Left ventricle myocardium inferior (tissue), 1 donor: ENCODE measurements at regions not wholly inside any gene's neighbourhood (a gene's known extent, or its start where the extent isn't known, plus 50 kb on each side); places are given as distances from the start of the nearest gene placed in this dataset.
A peak's percentile ranks its signal among the peaks of the same experiment; 100 is the strongest.

ENCODE experiments used
- DNase-seq: peaks from one replicate; pipeline ENCODE4 v3.0.0-alpha.2; 2020
- H3K27ac ChIP-seq: fragments of 200-600 bp; replicated peaks from 2 replicates; pipeline ENCODE4 v1.8.0; 2021
- H3K27me3 ChIP-seq: fragments of 200-600 bp; 2 replicates; pipeline ENCODE4 v1.8.0; 2021; ENCODE audit warnings: low read depth
- H3K36me3 ChIP-seq: fragments of 200-600 bp; 2 replicates; pipeline ENCODE4 v1.8.0; 2021
- H3K4me1 ChIP-seq: fragments of 200-600 bp; 2 replicates; pipeline ENCODE4 v1.8.0; 2021
- H3K4me3 ChIP-seq: fragments of 200-600 bp; 2 replicates; pipeline ENCODE4 v1.8.0; 2021; ENCODE audit warnings: mild to moderate bottlenecking, moderate library complexity
- H3K9me3 ChIP-seq: fragments of 200-600 bp; replicated peaks from 2 replicates; pipeline ENCODE4 v1.8.0; 2021
- intact Hi-C: fragments of 100-400 bp; cut with micrococcal nuclease; formaldehyde crosslinking; loops from one replicate; pipeline ENCODE4 v1.11.0; 2022
- TF ChIP-seq, protein P1 (sequence below): fragments of 200-600 bp; IDR thresholded peaks from 2 replicates; pipeline ENCODE4 v1.8.0; 2021; ENCODE audit warnings: antibody characterized with exemption, mild to moderate bottlenecking, borderline replicate concordance
- donor health status: DM: no; HTN: yes; CAD: no; lungs with severe emphysema.

DNA sequence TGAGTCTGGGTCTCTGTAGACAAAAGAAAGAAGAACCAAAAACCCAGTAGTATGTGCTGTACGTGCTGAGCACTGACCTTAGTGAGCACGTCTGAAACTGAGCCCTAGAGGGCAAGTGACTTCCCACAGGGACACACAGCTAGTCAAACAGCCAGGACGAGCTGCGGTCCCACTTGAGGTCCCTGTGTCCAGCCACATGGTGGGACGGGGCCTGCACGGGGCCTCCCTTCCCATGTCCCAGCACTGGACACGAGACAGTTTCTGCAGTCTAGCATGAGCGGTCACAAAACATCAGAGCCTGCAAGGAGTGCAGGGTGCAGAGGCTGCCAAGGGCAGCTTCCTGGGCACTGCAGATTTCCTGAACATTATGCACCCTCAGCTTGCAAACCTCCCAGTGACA lies 121.6 kb downstream of the NCOR2 start:
- Histone ChIP-seq H3K4me3 (no peak overlapping the region), H3K4me1 (peaks cover 29% of the 10 kb centered on the region), H3K27me3 (no peaks in the 10 kb centered on the region), H3K36me3 (peaks cover 65% of the 10 kb centered on the region), H3K9me3 (no peaks in the 10 kb centered on the region), H3K27ac (no peak overlapping the region)
- intact Hi-C loops, result no loop called here
- TF ChIP-seq, protein P1, sequence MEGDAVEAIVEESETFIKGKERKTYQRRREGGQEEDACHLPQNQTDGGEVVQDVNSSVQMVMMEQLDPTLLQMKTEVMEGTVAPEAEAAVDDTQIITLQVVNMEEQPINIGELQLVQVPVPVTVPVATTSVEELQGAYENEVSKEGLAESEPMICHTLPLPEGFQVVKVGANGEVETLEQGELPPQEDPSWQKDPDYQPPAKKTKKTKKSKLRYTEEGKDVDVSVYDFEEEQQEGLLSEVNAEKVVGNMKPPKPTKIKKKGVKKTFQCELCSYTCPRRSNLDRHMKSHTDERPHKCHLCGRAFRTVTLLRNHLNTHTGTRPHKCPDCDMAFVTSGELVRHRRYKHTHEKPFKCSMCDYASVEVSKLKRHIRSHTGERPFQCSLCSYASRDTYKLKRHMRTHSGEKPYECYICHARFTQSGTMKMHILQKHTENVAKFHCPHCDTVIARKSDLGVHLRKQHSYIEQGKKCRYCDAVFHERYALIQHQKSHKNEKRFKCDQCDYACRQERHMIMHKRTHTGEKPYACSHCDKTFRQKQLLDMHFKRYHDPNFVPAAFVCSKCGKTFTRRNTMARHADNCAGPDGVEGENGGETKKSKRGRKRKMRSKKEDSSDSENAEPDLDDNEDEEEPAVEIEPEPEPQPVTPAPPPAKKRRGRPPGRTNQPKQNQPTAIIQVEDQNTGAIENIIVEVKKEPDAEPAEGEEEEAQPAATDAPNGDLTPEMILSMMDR, result no peak
- no peak for DNase-seq

DNA sequence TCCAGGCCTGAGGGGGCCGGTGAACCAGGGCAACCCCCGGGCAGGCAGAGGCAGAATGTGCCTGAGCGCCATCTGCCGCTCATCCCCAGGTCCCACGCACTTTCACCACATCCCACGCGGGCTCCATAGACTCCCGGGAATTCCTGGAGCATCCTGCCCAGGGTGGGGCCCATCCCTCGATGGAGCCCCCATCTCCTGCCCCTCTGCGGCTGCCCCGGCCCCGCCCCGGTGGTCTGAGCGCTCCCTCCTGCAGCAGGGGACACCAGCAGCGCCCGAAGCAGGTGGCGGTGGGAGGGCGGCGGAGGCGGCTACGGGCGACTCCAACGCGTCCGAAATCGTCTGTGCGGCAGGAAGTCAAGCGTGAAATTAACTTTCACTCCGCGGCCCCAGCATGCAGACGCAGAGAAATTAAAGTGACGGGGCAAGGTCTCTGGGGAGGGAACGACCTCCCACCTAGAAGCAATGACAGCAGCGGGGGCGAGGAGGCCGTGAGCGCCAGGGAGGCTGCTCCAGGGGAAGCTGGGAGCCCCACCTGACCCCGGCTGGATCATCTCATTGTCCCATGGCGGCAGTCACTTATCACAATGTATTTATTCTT lies 122.2 kb downstream of the NCOR2 start:
- H3K36me3 ChIP-seq, result peaks cover 65% of the 10 kb centered on the region
- DNase-seq, result peak; percentile 13
- H3K27ac ChIP-seq, result no peak overlapping the region
- intact Hi-C loops, result no loop called here
- TF ChIP-seq, protein P1, result no peak
- H3K9me3 ChIP-seq, result no peaks in the 10 kb centered on the region
- no peak overlapping the region for H3K4me3 ChIP-seq
- H3K4me1 ChIP-seq, result peaks cover 33% of the 10 kb centered on the region
- H3K27me3 ChIP-seq, result no peaks in the 10 kb centered on the region

DNA sequence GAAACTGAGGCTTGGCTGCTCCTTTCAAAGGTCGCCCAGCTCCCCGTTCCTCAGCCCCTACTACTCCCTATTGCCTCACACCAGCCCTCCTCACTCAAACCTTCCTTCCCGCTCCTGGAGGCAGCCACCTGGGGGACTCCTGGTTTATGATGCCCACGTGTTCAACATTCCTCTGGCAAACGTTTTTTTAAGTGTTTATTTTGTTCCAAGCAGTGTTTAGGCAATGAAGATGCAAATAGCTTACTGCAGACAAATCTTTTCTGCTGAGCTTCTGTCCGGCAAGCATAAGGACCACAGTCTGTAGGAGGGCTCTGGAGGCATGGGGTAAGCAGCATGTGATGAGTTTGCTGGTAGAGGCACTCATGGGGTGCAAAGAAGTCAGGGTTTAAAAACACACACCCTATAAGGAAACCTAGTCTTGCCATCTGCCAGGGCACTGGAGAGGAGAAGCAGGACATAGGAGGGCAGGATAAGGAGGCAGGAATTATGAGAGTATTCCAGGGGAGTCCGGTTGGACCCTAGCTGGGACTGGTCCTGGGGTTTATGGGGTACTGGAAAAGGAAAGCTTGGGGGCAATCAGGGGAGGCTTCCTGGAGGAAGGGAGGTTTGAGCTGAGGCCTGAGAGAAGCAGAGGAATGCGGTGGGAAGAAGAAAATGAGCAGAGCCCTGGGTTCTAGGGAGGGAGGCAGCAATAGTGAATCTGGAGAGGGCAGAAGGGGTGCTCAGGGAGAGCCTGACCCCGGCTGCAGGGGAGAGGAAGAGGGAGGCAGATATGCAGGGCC lies 123.3 kb downstream of the NCOR2 start:
- H3K36me3 ChIP-seq, result peaks cover 58% of the 10 kb centered on the region
- H3K4me3 ChIP-seq, result no peak overlapping the region
- DNase-seq, result no peak
- H3K4me1 ChIP-seq, result peaks cover 43% of the 10 kb centered on the region
- H3K27ac ChIP-seq, result no peak overlapping the region
- intact Hi-C loops, result no loop called here
- TF ChIP-seq, protein P1, result no peak
- H3K27me3 ChIP-seq, result no peaks in the 10 kb centered on the region
- no peaks in the 10 kb centered on the region for H3K9me3 ChIP-seq

DNA sequence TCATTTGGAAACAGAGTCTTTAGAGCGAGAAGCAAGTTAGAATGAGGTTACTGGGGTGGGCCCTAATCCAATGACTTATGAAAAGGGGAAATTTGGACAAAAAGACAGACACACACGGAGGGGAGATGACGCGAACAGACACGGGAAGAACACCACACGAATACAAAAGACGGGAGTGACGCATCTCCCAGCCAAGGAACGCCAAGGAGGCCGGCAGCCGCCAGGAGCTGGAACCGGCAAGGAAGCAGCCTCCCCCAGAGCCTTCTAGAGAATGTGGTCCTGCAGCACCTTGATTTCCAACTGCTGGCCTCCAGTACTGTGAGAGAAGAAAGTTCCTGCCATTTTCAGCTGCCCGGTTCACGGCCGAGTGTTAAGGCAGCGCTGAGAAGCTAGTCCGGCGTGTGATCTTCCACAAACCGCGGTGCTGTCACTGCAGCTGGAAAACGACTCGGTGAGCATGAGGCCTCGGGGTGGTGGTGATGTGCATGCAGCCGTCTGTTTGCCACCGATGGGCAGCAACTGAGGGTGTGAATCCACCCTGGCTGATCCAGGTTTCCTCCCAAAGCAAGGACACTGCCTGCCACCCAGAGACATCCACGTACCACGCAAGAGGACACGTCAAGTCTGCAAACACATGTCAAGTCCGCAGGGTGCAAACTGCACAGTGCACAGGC lies 124.5 kb downstream of the NCOR2 start:
- TF ChIP-seq, protein P1, result no peak
- Histone ChIP-seq H3K4me3 (no peak overlapping the region), H3K9me3 (no peaks in the 10 kb centered on the region), H3K27me3 (no peaks in the 10 kb centered on the region), H3K4me1 (peaks cover 47% of the 10 kb centered on the region), H3K36me3 (peaks cover 49% of the 10 kb centered on the region), H3K27ac (no peak overlapping the region)
- DNase-seq, result no peak
- intact Hi-C loops, result no loop called here

DNA sequence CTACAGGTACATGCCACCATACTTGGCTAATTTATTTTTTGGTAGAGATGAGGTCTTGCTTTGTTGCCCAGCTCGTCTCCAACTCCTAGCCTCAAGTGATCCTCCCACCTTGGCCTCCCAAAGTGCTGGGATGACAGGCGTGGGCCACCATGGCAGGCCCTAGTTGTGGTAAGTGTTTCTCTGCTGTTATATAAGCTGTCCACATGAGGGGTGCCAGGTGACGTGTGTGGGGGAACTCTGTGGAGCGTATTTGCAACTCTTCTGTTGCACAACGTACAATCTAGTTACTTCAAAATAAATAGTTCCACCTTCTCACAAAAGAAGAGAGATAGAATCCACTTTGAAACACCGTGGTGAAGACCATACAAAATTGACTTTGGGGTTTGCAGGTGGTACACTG lies 125.1 kb downstream of the NCOR2 start:
- H3K9me3 ChIP-seq, result no peaks in the 10 kb centered on the region
- DNase-seq, result no peak

More for the DNA sequence above, 125.1 kb downstream of the NCOR2 start:
- Histone ChIP-seq H3K36me3 (peaks cover 47% of the 10 kb centered on the region), H3K27me3 (no peaks in the 10 kb centered on the region), H3K4me3 (no peak overlapping the region), H3K4me1 (peaks cover 54% of the 10 kb centered on the region), H3K27ac (peak overlapping the region; percentile 69)
- intact Hi-C loops, result no loop called here
- TF ChIP-seq, protein P1, result no peak
